Cardiac fibroblast (primary cell): ENCODE measurements at regions not wholly inside any gene's neighbourhood (a gene's known extent, or its start where the extent isn't known, plus 50 kb on each side); places are given as distances from the start of the nearest gene placed in this dataset.

Experiments
- DNase-seq, 2 donors: peaks; one replicate each; pipeline versions ENCODE4 v3.0.0 to v3.0.0-alpha.2; 2010; ENCODE audit warnings: low read depth in 2 of 2
- H3K4me3 ChIP-seq, 2 donors: replicated peaks in 1 of 2; 1 replicate in 1 of 2; 2 replicates in 1 of 2; pipeline ENCODE4 v1.5.1; 2011; ENCODE audit warnings: low read depth in 2 of 2, low read length in 2 of 2, mild to moderate bottlenecking in 2 of 2, moderate library complexity in 1 of 2
- CTCF ChIP-seq: IDR thresholded peaks from one replicate; pipeline ENCODE4 v1.5.1; 2011; ENCODE audit warnings: low read depth, mild to moderate bottlenecking, low read length, inconsistent platforms

- H3K4me3 ChIP-seq, result no peak overlapping the region
- DNase-seq, result no peak
- TF ChIP-seq CTCF, result no peak
Measured at GRCh38 chr2:166676716-166677115, 182.7 kb upstream of the SCN7A start.

- DNase-seq, result no peak
- TF ChIP-seq CTCF, result no peak
- H3K4me3 ChIP-seq, result no peak overlapping the region
Measured at GRCh38 chr2:166675553-166675952, 181.5 kb upstream of the SCN7A start.

GRCh38 chr2:166673986-166674385 is 179.9 kb upstream of the SCN7A start:
- DNase-seq, result no peak
- no peak for TF ChIP-seq CTCF
- H3K4me3 ChIP-seq, result no peak overlapping the region

GRCh38 chr2:166671801-166672200 is 177.8 kb upstream of the SCN7A start:
- TF ChIP-seq CTCF, result no peak
- H3K4me3 ChIP-seq, result no peak overlapping the region
- DNase-seq, result peak; percentile 5 to 14

- TF ChIP-seq CTCF, result no peak
- DNase-seq, result peak in 1 of 2 donors; percentile 66
- H3K4me3 ChIP-seq, result no peak overlapping the region
Measured at GRCh38 chr2:166671235-166671634, 177.2 kb upstream of the SCN7A start.

GRCh38 chr2:166665991-166666940 is 172.2 kb upstream of the SCN7A start:
- TF ChIP-seq CTCF, result no peak
- no peak overlapping the region for H3K4me3 ChIP-seq
- DNase-seq, result peak; percentile 39 to 85
